ENCODE measurements at regions not wholly inside any gene's neighbourhood (a gene's known extent, or its start where the extent isn't known, plus 50 kb on each side); places are given as distances from the start of the nearest gene placed in this dataset.

DNA sequence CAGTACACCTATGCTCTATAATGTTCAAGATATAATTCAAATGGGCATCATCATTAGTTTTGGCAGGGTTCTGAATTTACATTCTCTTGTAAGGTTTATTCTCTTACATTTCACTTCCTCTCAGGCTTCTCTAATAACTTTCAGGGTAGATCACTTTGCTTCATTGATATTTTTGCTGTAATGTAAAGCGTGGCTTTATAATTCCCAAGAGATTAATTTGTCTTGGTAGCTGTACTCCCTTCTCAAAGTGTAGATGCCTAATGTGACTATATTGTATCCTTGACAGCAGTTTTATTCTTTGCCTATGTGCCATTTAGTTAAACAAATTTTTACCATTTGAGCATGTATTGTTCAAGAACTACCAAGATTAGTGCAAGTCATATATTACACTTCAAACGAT is 889.1 kb downstream of the TAF11L14 start:
- CTCF ChIA-PET (ENCODE audit: low intra/inter-chr PET ratio), result no interaction called here
- in situ Hi-C loops (cut with MboI), result no loop called here
- FAIRE-seq, result no peak
- Histone ChIP-seq H4K20me1 (replicated peaks; ENCODE audit: control insufficient read depth, insufficient read depth, low read length) (no peaks in the 10 kb centered on the region), H2AFZ (ENCODE audit: low read depth, low read length) (no peak overlapping the region), H3K9me3 (replicated peaks; ENCODE audit: control insufficient read depth, insufficient read depth, low read depth, low read length) (peaks cover 2% of the 10 kb centered on the region; the same call in 1 of the 2 replicates), H3K4me3 (no peak overlapping the region), H3K4me1 (replicated peaks in 1 of 2; ENCODE audit: control insufficient read depth in 2 of 2, insufficient read depth in 2 of 2, low read length in 2 of 2) (no peaks in the 10 kb centered on the region), H3K36me3 (ENCODE audit: control insufficient read depth, insufficient read depth, low read length) (no peaks in the 10 kb centered on the region), H3K27me3 (ENCODE audit: control insufficient read depth in 2 of 2, insufficient read depth in 2 of 2, low read length in 2 of 2) (no peaks in the 10 kb centered on the region), H3K79me2 (ENCODE audit: control insufficient read depth, insufficient read depth, low read length) (no peaks in the 10 kb centered on the region), H3K9me1 (ENCODE audit: control insufficient read depth, insufficient read depth, low read length) (no peaks in the 10 kb centered on the region), H3K27ac (ENCODE audit: extremely low read depth, low read depth, low read length) (no peak overlapping the region), H3K9ac (ENCODE audit: insufficient read depth in 1 of 2, low read depth in 2 of 2, low read length in 2 of 2) (no peak overlapping the region), H3K4me2 (ENCODE audit: insufficient read depth, low read length) (no peak overlapping the region)
- WGBS (ENCODE audit: insufficient coverage, low coverage, missing lambda C conversion rate), result 0% methylated on average over 2 of the region's 2 CpGs
- intact Hi-C loops (cut with micrococcal nuclease), result no loop called here
- TF ChIP-seq, protein P1, sequence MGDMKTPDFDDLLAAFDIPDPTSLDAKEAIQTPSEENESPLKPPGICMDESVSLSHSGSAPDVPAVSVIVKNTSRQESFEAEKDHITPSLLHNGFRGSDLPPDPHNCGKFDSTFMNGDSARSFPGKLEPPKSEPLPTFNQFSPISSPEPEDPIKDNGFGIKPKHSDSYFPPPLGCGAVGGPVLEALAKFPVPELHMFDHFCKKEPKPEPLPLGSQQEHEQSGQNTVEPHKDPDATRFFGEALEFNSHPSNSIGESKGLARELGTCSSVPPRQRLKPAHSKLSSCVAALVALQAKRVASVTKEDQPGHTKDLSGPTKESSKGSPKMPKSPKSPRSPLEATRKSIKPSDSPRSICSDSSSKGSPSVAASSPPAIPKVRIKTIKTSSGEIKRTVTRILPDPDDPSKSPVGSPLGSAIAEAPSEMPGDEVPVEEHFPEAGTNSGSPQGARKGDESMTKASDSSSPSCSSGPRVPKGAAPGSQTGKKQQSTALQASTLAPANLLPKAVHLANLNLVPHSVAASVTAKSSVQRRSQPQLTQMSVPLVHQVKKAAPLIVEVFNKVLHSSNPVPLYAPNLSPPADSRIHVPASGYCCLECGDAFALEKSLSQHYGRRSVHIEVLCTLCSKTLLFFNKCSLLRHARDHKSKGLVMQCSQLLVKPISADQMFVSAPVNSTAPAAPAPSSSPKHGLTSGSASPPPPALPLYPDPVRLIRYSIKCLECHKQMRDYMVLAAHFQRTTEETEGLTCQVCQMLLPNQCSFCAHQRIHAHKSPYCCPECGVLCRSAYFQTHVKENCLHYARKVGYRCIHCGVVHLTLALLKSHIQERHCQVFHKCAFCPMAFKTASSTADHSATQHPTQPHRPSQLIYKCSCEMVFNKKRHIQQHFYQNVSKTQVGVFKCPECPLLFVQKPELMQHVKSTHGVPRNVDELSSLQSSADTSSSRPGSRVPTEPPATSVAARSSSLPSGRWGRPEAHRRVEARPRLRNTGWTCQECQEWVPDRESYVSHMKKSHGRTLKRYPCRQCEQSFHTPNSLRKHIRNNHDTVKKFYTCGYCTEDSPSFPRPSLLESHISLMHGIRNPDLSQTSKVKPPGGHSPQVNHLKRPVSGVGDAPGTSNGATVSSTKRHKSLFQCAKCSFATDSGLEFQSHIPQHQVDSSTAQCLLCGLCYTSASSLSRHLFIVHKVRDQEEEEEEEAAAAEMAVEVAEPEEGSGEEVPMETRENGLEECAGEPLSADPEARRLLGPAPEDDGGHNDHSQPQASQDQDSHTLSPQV (IDR thresholded peaks at IDR 0.05), result no peak
- POLR2A ChIA-PET, result no interaction called here
- DNase-seq (ENCODE audit: extremely low read depth in 1 of 4, low spot score in 3 of 4), result no peak
- no TSS peak for BruUV-seq (replicated peaks)
- no peak for ATAC-seq
